Calu3 (cell line): ENCODE measurements at regions not wholly inside any gene's neighbourhood (a gene's known extent, or its start where the extent isn't known, plus 50 kb on each side); places are given as distances from the start of the nearest gene placed in this dataset.

Experiments
- BruUV-seq: library from RNA; stranded (reverse); fragments of 400-500 nt; replicated peaks from 2 replicates; lab custom pipeline; 2021; lab: Mats Ljungman, UMichigan
- CTCF ChIA-PET: fragments of 300-600 bp; sonication (Branson Sonifier 250); formaldehyde crosslinking; loops from one replicate; lab custom pipeline; 2022; ENCODE audit warnings: antibody characterized with exemption; lab: Charles Lee
- DNase-seq: peaks from one replicate; pipeline ENCODE4 v3.0.0; 2022
- H3K27ac Mint-ChIP-seq: one replicate; pipeline ENCODE4 v1.8.0; 2022; ENCODE audit warnings: mixed read lengths; ENCODE audit not compliant: unreplicated experiment
- H3K27me3 Mint-ChIP-seq: one replicate; pipeline ENCODE4 v1.8.0; 2022; ENCODE audit warnings: mixed read lengths; ENCODE audit not compliant: unreplicated experiment
- H3K36me3 Mint-ChIP-seq: one replicate; pipeline ENCODE4 v1.8.0; 2022; ENCODE audit warnings: mild to moderate bottlenecking, moderate library complexity, mixed read lengths; ENCODE audit not compliant: insufficient read depth, unreplicated experiment
- H3K4me1 Mint-ChIP-seq: one replicate; pipeline ENCODE4 v1.8.0; 2022; ENCODE audit warnings: mild to moderate bottlenecking, low read depth, mixed read lengths; ENCODE audit not compliant: unreplicated experiment
- H3K4me3 Mint-ChIP-seq: one replicate; pipeline ENCODE4 v1.8.0; 2022; ENCODE audit warnings: mild to moderate bottlenecking, low read depth, moderate library complexity, mixed read lengths; ENCODE audit not compliant: unreplicated experiment
- H3K9me3 Mint-ChIP-seq: one replicate; pipeline ENCODE4 v1.8.0; 2022; ENCODE audit warnings: low read depth, mixed read lengths; ENCODE audit not compliant: unreplicated experiment
- CTCF ChIP-seq: fragments of 200-600 bp; IDR thresholded peaks from one replicate; pipeline ENCODE4 v1.8.0; 2022; ENCODE audit warnings: antibody characterized with exemption; ENCODE audit not compliant: unreplicated experiment
- intact Hi-C: fragments of 100-400 bp; cut with micrococcal nuclease; formaldehyde crosslinking; loops from one replicate; pipeline ENCODE4 v1.10.0; 2022; ENCODE audit not compliant: unreplicated experiment

GRCh38 chr12:107477947-107478610 is 207.5 kb upstream of the PWP1 start:
- DNase-seq, result no peak
- Mint-ChIP-seq H3K27ac (no peak overlapping the region), H3K4me3 (no peak overlapping the region), H3K27me3 (peaks cover 61% of the 10 kb centered on the region), H3K9me3 (no peaks in the 10 kb centered on the region), H3K4me1 (no peaks in the 10 kb centered on the region), H3K36me3 (no peaks in the 10 kb centered on the region)
- intact Hi-C loops, result no loop called here
- BruUV-seq, result no TSS peak
- CTCF ChIA-PET, result no interaction called here
- TF ChIP-seq CTCF, result no peak

- CTCF ChIA-PET, result no interaction called here
- DNase-seq, result no peak
- no peak for TF ChIP-seq CTCF
- Mint-ChIP-seq H3K4me3 (no peak overlapping the region), H3K27ac (no peak overlapping the region), H3K36me3 (no peaks in the 10 kb centered on the region), H3K4me1 (no peaks in the 10 kb centered on the region), H3K9me3 (no peaks in the 10 kb centered on the region), H3K27me3 (peaks cover 61% of the 10 kb centered on the region)
- no TSS peak for BruUV-seq
- intact Hi-C loops, result no loop called here
Observed at GRCh38 chr12:107478881-107479280, 206.7 kb upstream of the PWP1 start.

- CTCF ChIA-PET, result interaction anchor here (0.5 to 0.6 kb wide), 2 partner anchors 215 to 368 kb away, joined by 3 to 5 read pairs; no protein-coding TSS in a partner anchor
- BruUV-seq, result no TSS peak
- Mint-ChIP-seq H3K27ac (no peak overlapping the region), H3K4me3 (no peak overlapping the region), H3K9me3 (no peaks in the 10 kb centered on the region), H3K4me1 (no peaks in the 10 kb centered on the region), H3K27me3 (peaks cover 66% of the 10 kb centered on the region), H3K36me3 (no peaks in the 10 kb centered on the region)
- DNase-seq, result no peak
- TF ChIP-seq CTCF, result no peak
- intact Hi-C loops, result no loop called here
Observed at GRCh38 chr12:107480836-107481608, 204.6 kb upstream of the PWP1 start.

GRCh38 chr12:107484230-107484629 is 201.4 kb upstream of the PWP1 start:
- BruUV-seq, result no TSS peak
- no peak overlapping the region for H3K27ac Mint-ChIP-seq
- CTCF ChIA-PET, result no interaction called here
- DNase-seq, result no peak
- TF ChIP-seq CTCF, result no peak
- H3K36me3 Mint-ChIP-seq, result no peaks in the 10 kb centered on the region
- no peaks in the 10 kb centered on the region for H3K9me3 Mint-ChIP-seq
- H3K27me3 Mint-ChIP-seq, result peaks cover 79% of the 10 kb centered on the region
- no peaks in the 10 kb centered on the region for H3K4me1 Mint-ChIP-seq
- intact Hi-C loops, result no loop called here
- H3K4me3 Mint-ChIP-seq, result no peak overlapping the region
